PC-9 (cell line): ENCODE measurements at regions not wholly inside any gene's neighbourhood (a gene's known extent, or its start where the extent isn't known, plus 50 kb on each side); places are given as distances from the start of the nearest gene placed in this dataset.

Experiments
- EZH2 ChIP-seq: fragments of 200-600 bp; sonication (generic); IDR thresholded peaks from 2 replicates; pipeline ENCODE4 v1.8.0; 2017; ENCODE audit warnings: antibody characterized with exemption, low read depth
- TF ChIP-seq, protein P1 (sequence below): fragments of 200-600 bp; sonication (generic); conservative IDR thresholded peaks from 2 replicates; pipeline ENCODE4 v1.6.1; 2017; ENCODE audit warnings: mixed run types, antibody characterized with exemption, mild to moderate bottlenecking, moderate library complexity

DNA sequence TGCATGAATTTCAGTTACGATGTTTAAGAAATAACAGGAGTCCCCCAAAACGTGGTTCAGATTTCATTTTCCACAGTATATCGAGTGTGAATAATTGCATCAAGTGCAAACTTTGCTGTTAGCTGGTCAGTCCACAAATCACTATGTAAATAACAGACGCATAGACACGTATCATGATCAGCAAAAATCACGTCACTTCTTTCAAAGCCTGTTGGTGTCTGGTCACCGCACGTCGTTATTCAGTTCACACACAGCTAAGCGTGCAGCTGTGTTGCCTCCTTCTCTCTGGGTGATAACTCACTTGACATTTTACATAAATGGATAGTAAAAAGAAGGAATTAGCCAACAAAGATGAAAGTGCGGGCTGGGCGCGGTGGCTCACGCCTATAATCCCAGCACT lies 126.8 kb upstream of the MED13L start:
- TF ChIP-seq, protein P1, sequence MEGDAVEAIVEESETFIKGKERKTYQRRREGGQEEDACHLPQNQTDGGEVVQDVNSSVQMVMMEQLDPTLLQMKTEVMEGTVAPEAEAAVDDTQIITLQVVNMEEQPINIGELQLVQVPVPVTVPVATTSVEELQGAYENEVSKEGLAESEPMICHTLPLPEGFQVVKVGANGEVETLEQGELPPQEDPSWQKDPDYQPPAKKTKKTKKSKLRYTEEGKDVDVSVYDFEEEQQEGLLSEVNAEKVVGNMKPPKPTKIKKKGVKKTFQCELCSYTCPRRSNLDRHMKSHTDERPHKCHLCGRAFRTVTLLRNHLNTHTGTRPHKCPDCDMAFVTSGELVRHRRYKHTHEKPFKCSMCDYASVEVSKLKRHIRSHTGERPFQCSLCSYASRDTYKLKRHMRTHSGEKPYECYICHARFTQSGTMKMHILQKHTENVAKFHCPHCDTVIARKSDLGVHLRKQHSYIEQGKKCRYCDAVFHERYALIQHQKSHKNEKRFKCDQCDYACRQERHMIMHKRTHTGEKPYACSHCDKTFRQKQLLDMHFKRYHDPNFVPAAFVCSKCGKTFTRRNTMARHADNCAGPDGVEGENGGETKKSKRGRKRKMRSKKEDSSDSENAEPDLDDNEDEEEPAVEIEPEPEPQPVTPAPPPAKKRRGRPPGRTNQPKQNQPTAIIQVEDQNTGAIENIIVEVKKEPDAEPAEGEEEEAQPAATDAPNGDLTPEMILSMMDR, result no peak
- no peak for TF ChIP-seq EZH2
